ENCODE measurements at regions not wholly inside any gene's neighbourhood (a gene's known extent, or its start where the extent isn't known, plus 50 kb on each side); places are given as distances from the start of the nearest gene placed in this dataset.

GRCh38 chr18:75815767-75816166 is 388.3 kb upstream of the SMIM21 start:
- Histone ChIP-seq H3K9me3 (no peaks in the 10 kb centered on the region), H3K36me3 (no peaks in the 10 kb centered on the region), H3K27ac (no peak overlapping the region), H3K4me1 (no peaks in the 10 kb centered on the region), H3K27me3 (no peaks in the 10 kb centered on the region), H3K4me3 (no peak overlapping the region)
- ATAC-seq = no peak
- WGBS, 2 donors (ENCODE audit: low coverage in 1 of 2) = 56 to 71% methylated on average over 1 of the region's 1 CpG
- TF ChIP-seq CTCF (IDR thresholded peaks at IDR 0.05) (no peak), EP300 (IDR thresholded peaks at IDR 0.05) (no peak), POLR2AphosphoS5 (IDR thresholded peaks at IDR 0.05) (no peak), POLR2A (IDR thresholded peaks at IDR 0.05) (no peak)

GRCh38 chr18:75812761-75813160 is 385.3 kb upstream of the SMIM21 start:
- no peaks in the 10 kb centered on the region for H3K4me1 ChIP-seq
- H3K9me3 ChIP-seq = no peaks in the 10 kb centered on the region
- ATAC-seq = no peak
- no peaks in the 10 kb centered on the region for H3K36me3 ChIP-seq
- no peak for TF ChIP-seq POLR2A (IDR thresholded peaks at IDR 0.05)
- no peak for TF ChIP-seq CTCF (IDR thresholded peaks at IDR 0.05)
- no peak for TF ChIP-seq EP300 (IDR thresholded peaks at IDR 0.05)
- TF ChIP-seq POLR2AphosphoS5 (IDR thresholded peaks at IDR 0.05) = no peak
- no peak overlapping the region for H3K4me3 ChIP-seq
- H3K27me3 ChIP-seq = no peaks in the 10 kb centered on the region
- no peak overlapping the region for H3K27ac ChIP-seq
- WGBS, 2 donors (ENCODE audit: low coverage in 1 of 2) = 92 to 95% methylated on average over 3 to 8 of the region's 8 CpGs

GRCh38 chr18:75810961-75811551 is 383.6 kb upstream of the SMIM21 start:
- WGBS, 2 donors (ENCODE audit: low coverage in 1 of 2) = 40 to 44% methylated on average over 4 to 5 of the region's 5 CpGs

DNA sequence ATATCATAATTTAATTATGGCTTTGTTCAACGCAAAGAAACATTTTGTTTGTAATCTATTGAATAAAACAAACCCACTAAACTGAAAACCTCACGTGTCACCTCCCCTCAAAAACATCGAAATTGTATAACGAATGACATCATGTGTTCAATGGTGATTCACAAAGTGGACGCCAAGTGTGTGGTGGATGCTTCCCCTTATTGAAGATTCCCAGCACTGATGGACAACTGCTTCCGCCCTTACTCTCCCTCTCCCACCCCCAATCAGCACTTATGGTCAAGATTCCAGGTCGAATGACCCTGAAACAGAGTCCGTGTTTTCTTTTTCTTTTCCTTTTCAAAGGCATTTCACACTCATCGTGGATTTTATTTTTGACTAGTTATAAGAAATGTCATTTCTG is 383.0 kb upstream of the SMIM21 start:
- no peak for ATAC-seq
- TF ChIP-seq CTCF (IDR thresholded peaks at IDR 0.05) (no peak), POLR2AphosphoS5 (IDR thresholded peaks at IDR 0.05) (no peak)
- no peak overlapping the region for H3K27ac ChIP-seq
- no peaks in the 10 kb centered on the region for H3K4me1 ChIP-seq
- H3K9me3 ChIP-seq = no peaks in the 10 kb centered on the region
- no peaks in the 10 kb centered on the region for H3K27me3 ChIP-seq
- no peak overlapping the region for H3K4me3 ChIP-seq
- no peaks in the 10 kb centered on the region for H3K36me3 ChIP-seq
- WGBS, 2 donors (ENCODE audit: low coverage in 1 of 2) = 57 to 83% methylated on average over 7 to 8 of the region's 9 CpGs

More at GRCh38 chr18:75810961-75811551, 383.6 kb upstream of the SMIM21 start:
- H3K27ac ChIP-seq = no peak overlapping the region
- no peak for ATAC-seq
- no peaks in the 10 kb centered on the region for H3K36me3 ChIP-seq
- H3K27me3 ChIP-seq = no peaks in the 10 kb centered on the region
- H3K4me3 ChIP-seq = no peak overlapping the region
- no peaks in the 10 kb centered on the region for H3K4me1 ChIP-seq
- H3K9me3 ChIP-seq = no peaks in the 10 kb centered on the region
- TF ChIP-seq EP300 (IDR thresholded peaks at IDR 0.05) (no peak), CTCF (IDR thresholded peaks at IDR 0.05) (no peak), POLR2AphosphoS5 (IDR thresholded peaks at IDR 0.05) (no peak), POLR2A (IDR thresholded peaks at IDR 0.05) (no peak)

- Histone ChIP-seq H3K4me1 (no peaks in the 10 kb centered on the region), H3K4me3 (no peak overlapping the region), H3K27ac (no peak overlapping the region), H3K9me3 (no peaks in the 10 kb centered on the region), H3K27me3 (no peaks in the 10 kb centered on the region), H3K36me3 (no peaks in the 10 kb centered on the region)
- TF ChIP-seq POLR2A (IDR thresholded peaks at IDR 0.05) (no peak), CTCF (IDR thresholded peaks at IDR 0.05) (no peak), POLR2AphosphoS5 (IDR thresholded peaks at IDR 0.05) (no peak), EP300 (IDR thresholded peaks at IDR 0.05) (no peak)
- no peak for ATAC-seq
- WGBS, 2 donors (ENCODE audit: low coverage in 1 of 2) = 47 to 54% methylated on average over 3 to 5 of the region's 6 CpGs
Measured at GRCh38 chr18:75809926-75810255, 382.4 kb upstream of the SMIM21 start.
